ENCODE measurements at regions not wholly inside any gene's neighbourhood (a gene's known extent, or its start where the extent isn't known, plus 50 kb on each side); places are given as distances from the start of the nearest gene placed in this dataset.

GRCh38 chr1:84090447-84091245 is 53.4 kb upstream of the PRKACB start:
- peak; percentile 88 for ATAC-seq
- no peak for TF ChIP-seq CTCF (IDR thresholded peaks at IDR 0.05)
- intact Hi-C loops (cut with DNase I, micrococcal nuclease) = no loop called here
- no peaks in the 10 kb centered on the region for H3K9me3 ChIP-seq
- H3K4me3 ChIP-seq = no peak overlapping the region
- H3K4me1 ChIP-seq (ENCODE audit: low read depth) = no peaks in the 10 kb centered on the region
- peak in 1 of 3 donors; percentile 35 for DNase-seq
- H3K36me3 ChIP-seq (ENCODE audit: low read depth) = no peaks in the 10 kb centered on the region

- H3K4me1 ChIP-seq (ENCODE audit: low read depth) = no peaks in the 10 kb centered on the region
- ATAC-seq (no peak), DNase-seq (no peak)
- no peak overlapping the region for H3K4me3 ChIP-seq
- TF ChIP-seq CTCF (IDR thresholded peaks at IDR 0.05) = no peak
- H3K9me3 ChIP-seq = no peaks in the 10 kb centered on the region
- H3K36me3 ChIP-seq (ENCODE audit: low read depth) = no peaks in the 10 kb centered on the region
- intact Hi-C loops (cut with DNase I, micrococcal nuclease) = no loop called here
Measured at GRCh38 chr1:84089867-84090266, 54.2 kb upstream of the PRKACB start.

- ATAC-seq = no peak
- TF ChIP-seq CTCF (IDR thresholded peaks at IDR 0.05) = no peak
Measured at GRCh38 chr1:84089465-84089864, 54.6 kb upstream of the PRKACB start.

GRCh38 chr1:84086616-84087015 is 57.5 kb upstream of the PRKACB start:
- intact Hi-C loops (cut with DNase I, micrococcal nuclease) = no loop called here
- Histone ChIP-seq H3K9me3 (no peaks in the 10 kb centered on the region), H3K4me1 (ENCODE audit: low read depth) (no peaks in the 10 kb centered on the region), H3K4me3 (no peak overlapping the region), H3K36me3 (ENCODE audit: low read depth) (no peaks in the 10 kb centered on the region)
- no peak for DNase-seq
- TF ChIP-seq CTCF (IDR thresholded peaks at IDR 0.05) = no peak
- ATAC-seq = no peak

More at GRCh38 chr1:84089465-84089864, 54.6 kb upstream of the PRKACB start:
- no peak overlapping the region for H3K4me3 ChIP-seq
- no peaks in the 10 kb centered on the region for H3K9me3 ChIP-seq
- DNase-seq = no peak
- intact Hi-C loops (cut with DNase I, micrococcal nuclease) = no loop called here
- H3K36me3 ChIP-seq (ENCODE audit: low read depth) = no peaks in the 10 kb centered on the region
- no peaks in the 10 kb centered on the region for H3K4me1 ChIP-seq (ENCODE audit: low read depth)

- Histone ChIP-seq H3K36me3 (ENCODE audit: low read depth) (no peaks in the 10 kb centered on the region), H3K4me3 (no peak overlapping the region), H3K4me1 (ENCODE audit: low read depth) (no peaks in the 10 kb centered on the region), H3K9me3 (no peaks in the 10 kb centered on the region)
- intact Hi-C loops (cut with DNase I, micrococcal nuclease) = no loop called here
- no peak for DNase-seq
- ATAC-seq = no peak
- no peak for TF ChIP-seq CTCF (IDR thresholded peaks at IDR 0.05)
Measured at GRCh38 chr1:84086189-84086588, 57.9 kb upstream of the PRKACB start.

Data from mucosa of descending colon (tissue), 3 donors.